Adrenal gland (tissue), 9 donors: ENCODE measurements at regions not wholly inside any gene's neighbourhood (a gene's known extent, or its start where the extent isn't known, plus 50 kb on each side); places are given as distances from the start of the nearest gene placed in this dataset.

Experiments used
- DNase-seq, 7 donors: peaks; one replicate each; pipeline ENCODE4 v3.0.0-alpha.2; 2019 to 2020
- H3K27ac ChIP-seq, 5 donors: fragments of 200-600 bp; sonication (generic) in 4 of 5; 1 replicate in 3 of 5; 2 replicates in 2 of 5; pipeline versions ENCODE4 v1.5.1 to v1.8.0; 2016 to 2020; ENCODE audit warnings: mild to moderate bottlenecking in 1 of 5
- H3K27me3 ChIP-seq: fragments of 200-600 bp; 2 replicates; pipeline ENCODE4 v1.8.0; 2021
- H3K36me3 ChIP-seq, 2 donors: fragments of 200-600 bp; replicated peaks in 1 of 2; 1 replicate in 1 of 2; 2 replicates in 1 of 2; pipeline versions ENCODE4 v1.5.1 to v1.8.0; 2018 to 2022
- H3K4me1 ChIP-seq, 2 donors: fragments of 200-600 bp; replicated peaks in 1 of 2; 1 replicate in 1 of 2; 2 replicates in 1 of 2; pipeline versions ENCODE4 v1.5.1 to v1.8.0; 2018 to 2021
- H3K4me3 ChIP-seq, 4 donors: fragments of 200-600 bp; sonication (generic) in 3 of 4; one replicate each; pipeline ENCODE4 v1.5.1; 2016 to 2018
- H3K9me3 ChIP-seq, 3 donors: fragments of 200-600 bp; sonication (generic) in 1 of 3; replicated peaks in 1 of 3; 1 replicate in 2 of 3; 2 replicates in 1 of 3; pipeline versions ENCODE4 v1.5.1 to v1.8.0; 2016 to 2021
- POLR2A ChIP-seq, 2 donors: fragments of 450-650 bp; IDR thresholded peaks; one replicate each; pipeline ENCODE4 v1.6.1; 2017; ENCODE audit warnings: antibody characterized with exemption in 2 of 2, mild to moderate bottlenecking in 2 of 2, moderate library complexity in 1 of 2
- WGBS, 4 donors: extraction: QIAGEN DNeasy Blood & Tissue Kit in 2 of 4; methylation state at CpG; one replicate each; pipeline versions ENCODE4 v1.1.5 to v1.1.7; 2013 to 2017; 5-methylcytosine and 5-hydroxymethylcytosine counted together
- intact Hi-C, 2 donors: fragments of 100-400 bp; cut with DNase I; formaldehyde crosslinking; loops; one replicate each; pipeline versions ENCODE4 v1.14.1 to v1.15.0; 2022 to 2023
- TF ChIP-seq, protein P1 (sequence below), 6 experiments: fragments of 450-650 bp in 4 of 6; fragments of 200-600 bp in 2 of 6; sonication (generic) in 1 of 6; IDR thresholded peaks; 1 replicate in 5 of 6; 2 replicates in 1 of 6; pipeline versions ENCODE4 v1.5.1 to v1.8.0; 2016 to 2021; ENCODE audit warnings: antibody characterized with exemption in 6 of 6, mild to moderate bottlenecking in 2 of 6, moderate library complexity in 1 of 6
- donor health status: healthy with polysubstance abuse.
- donor health status: Bipolar disorder and iron deficiency.
- donor health status: DM: yes; HTN: yes; CAD: no.
- donor health status: DM: no; HTN: no; CAD: no.
- donor health status: DM: no; HTN: no; CAD: no.

DNA sequence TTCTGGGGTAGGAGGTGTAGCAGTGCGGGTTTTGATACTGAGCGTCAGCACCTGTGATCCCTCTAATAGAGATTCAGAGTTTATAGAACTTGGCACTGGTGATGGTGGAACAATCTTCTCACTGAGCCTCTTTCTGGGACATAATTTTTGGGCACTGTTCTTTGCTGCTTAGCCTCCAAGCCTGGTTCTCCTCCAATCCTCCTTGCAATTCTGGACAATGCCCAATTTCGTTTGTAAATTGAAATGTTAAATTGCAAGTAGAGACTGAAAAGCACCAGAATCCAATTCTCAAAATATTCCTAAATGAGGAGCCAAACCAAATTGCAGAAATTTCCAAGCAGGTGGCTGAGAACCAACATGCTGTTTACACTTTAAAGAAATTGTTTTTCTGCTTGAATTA lies 149.8 kb upstream of the ABI3BP start:
- WGBS, 4 donors: 71 to 83% (median 77%) methylated on average over 3 of the region's 3 CpGs

DNA sequence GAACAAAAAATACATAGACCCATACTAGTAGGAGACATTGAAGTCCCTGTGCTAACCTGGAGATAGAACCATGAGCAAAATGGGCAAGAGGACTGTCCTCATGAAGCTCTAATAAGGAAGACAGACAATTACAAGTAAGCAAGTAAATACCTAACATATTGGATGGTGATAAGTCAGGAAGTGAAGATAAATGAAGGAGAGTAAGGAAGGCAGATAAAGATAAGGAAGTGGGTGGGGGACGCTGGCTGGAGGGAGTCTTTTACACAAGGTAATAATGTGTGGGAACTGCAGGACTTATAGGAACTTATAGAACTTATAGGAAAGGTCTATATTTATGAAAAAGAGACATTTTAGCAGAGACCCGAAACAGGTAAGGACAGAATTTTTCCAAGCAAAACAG lies 148.9 kb upstream of the ABI3BP start:
- Histone ChIP-seq H3K4me1 (no peaks in the 10 kb centered on the region), H3K36me3 (no peaks in the 10 kb centered on the region), H3K9me3 (no peaks in the 10 kb centered on the region), H3K4me3 (no peak overlapping the region), H3K27ac (no peak overlapping the region), H3K27me3 (no peaks in the 10 kb centered on the region)
- no peak for DNase-seq
- TF ChIP-seq POLR2A (IDR thresholded peaks at IDR 0.05): no peak
- TF ChIP-seq, protein P1, sequence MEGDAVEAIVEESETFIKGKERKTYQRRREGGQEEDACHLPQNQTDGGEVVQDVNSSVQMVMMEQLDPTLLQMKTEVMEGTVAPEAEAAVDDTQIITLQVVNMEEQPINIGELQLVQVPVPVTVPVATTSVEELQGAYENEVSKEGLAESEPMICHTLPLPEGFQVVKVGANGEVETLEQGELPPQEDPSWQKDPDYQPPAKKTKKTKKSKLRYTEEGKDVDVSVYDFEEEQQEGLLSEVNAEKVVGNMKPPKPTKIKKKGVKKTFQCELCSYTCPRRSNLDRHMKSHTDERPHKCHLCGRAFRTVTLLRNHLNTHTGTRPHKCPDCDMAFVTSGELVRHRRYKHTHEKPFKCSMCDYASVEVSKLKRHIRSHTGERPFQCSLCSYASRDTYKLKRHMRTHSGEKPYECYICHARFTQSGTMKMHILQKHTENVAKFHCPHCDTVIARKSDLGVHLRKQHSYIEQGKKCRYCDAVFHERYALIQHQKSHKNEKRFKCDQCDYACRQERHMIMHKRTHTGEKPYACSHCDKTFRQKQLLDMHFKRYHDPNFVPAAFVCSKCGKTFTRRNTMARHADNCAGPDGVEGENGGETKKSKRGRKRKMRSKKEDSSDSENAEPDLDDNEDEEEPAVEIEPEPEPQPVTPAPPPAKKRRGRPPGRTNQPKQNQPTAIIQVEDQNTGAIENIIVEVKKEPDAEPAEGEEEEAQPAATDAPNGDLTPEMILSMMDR (IDR thresholded peaks at IDR 0.05): no peak
- intact Hi-C loops: no loop called here
- WGBS, 4 donors: 63 to 70% (median 65%) methylated on average over 2 of the region's 2 CpGs

More for the DNA sequence above, 149.8 kb upstream of the ABI3BP start:
- H3K4me3 ChIP-seq: no peak overlapping the region
- H3K27ac ChIP-seq: no peak overlapping the region
- no peaks in the 10 kb centered on the region for H3K4me1 ChIP-seq
- intact Hi-C loops: no loop called here
- H3K9me3 ChIP-seq: no peaks in the 10 kb centered on the region
- H3K36me3 ChIP-seq: no peaks in the 10 kb centered on the region
- TF ChIP-seq POLR2A (IDR thresholded peaks at IDR 0.05): no peak
- no peak for DNase-seq
- no peaks in the 10 kb centered on the region for H3K27me3 ChIP-seq

DNA sequence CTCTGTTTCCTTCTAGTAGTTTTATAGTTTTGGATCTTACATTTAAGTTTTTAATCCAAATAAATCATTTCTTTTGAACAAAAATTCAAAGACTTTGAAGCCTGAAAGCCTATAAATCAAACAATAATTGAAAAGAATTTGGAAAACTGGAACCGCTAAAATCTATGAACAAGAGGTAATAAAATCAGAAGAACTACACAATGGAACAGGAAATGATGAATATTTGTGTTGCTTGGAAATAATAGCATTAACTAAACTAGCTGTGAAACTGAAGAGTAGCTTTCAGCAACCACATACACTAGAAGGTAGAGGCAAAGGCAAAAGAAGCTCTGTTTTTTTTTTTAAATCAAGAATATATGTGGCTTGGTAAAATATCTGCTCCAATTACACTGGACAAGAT lies 147.9 kb upstream of the ABI3BP start:
- Histone ChIP-seq H3K36me3 (no peaks in the 10 kb centered on the region), H3K9me3 (no peaks in the 10 kb centered on the region), H3K27me3 (no peaks in the 10 kb centered on the region), H3K4me3 (no peak overlapping the region), H3K27ac (no peak overlapping the region), H3K4me1 (no peaks in the 10 kb centered on the region)
- no peak for DNase-seq
- 76 to 87% (median 83%) methylated on average over 1 of the region's 1 CpG for WGBS, 4 donors
- TF ChIP-seq POLR2A (IDR thresholded peaks at IDR 0.05): no peak
- TF ChIP-seq, protein P1 (IDR thresholded peaks at IDR 0.05): no peak
- intact Hi-C loops: no loop called here

DNA sequence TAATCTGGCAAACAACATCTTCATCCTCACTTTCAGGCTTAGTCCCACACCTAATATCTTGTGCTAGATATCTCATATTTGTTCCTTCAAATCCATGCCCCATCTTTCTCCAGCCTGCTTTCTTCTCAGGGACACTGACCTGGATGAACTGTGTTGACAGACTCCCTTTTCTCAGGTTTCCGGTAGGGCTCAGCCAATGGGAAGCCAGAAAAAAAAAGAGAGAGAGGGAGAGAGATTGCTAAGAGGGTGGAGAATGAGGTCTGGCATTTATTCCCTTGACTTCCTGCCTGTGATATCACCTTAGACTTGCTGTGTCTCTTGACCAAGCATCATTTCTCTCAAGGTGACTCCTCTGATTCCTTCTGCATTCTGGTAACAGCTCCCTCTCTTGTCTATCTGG lies 145.6 kb upstream of the ABI3BP start:
- Histone ChIP-seq H3K36me3 (no peaks in the 10 kb centered on the region), H3K4me1 (no peaks in the 10 kb centered on the region), H3K9me3 (no peaks in the 10 kb centered on the region), H3K27me3 (no peaks in the 10 kb centered on the region), H3K27ac (no peak overlapping the region), H3K4me3 (no peak overlapping the region)
- no peak for DNase-seq
- TF ChIP-seq POLR2A (IDR thresholded peaks at IDR 0.05): no peak
- TF ChIP-seq, protein P1 (IDR thresholded peaks at IDR 0.05): no peak
- 69 to 86% (median 75%) methylated on average over 1 of the region's 1 CpG for WGBS, 4 donors
- intact Hi-C loops: no loop called here

DNA sequence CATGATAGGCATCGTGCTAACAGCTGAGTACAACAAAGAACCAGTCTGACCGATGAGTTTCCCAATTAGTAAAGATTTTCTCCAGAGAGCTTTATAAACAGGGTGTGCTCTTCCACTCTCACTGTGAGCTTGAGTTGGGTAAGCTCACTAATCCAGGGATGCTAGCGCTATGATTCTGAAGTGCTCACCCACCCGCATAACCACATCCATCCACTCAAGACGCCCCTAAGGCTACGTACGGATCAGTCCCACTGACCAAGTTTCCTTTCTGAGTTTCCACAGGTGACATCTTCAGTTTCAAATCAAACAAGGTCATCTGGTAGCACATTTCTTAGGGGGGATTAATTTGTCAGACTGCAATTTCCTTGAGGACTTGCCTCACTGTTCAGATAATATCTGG lies 141.1 kb upstream of the ABI3BP start:
- no peak for DNase-seq
- no peaks in the 10 kb centered on the region for H3K9me3 ChIP-seq
- H3K4me3 ChIP-seq: no peak overlapping the region
- TF ChIP-seq POLR2A (IDR thresholded peaks at IDR 0.05): no peak
- TF ChIP-seq, protein P1 (IDR thresholded peaks at IDR 0.05): no peak
- WGBS, 4 donors: 86 to 96% (median 93%) methylated on average over 7 of the region's 7 CpGs
- intact Hi-C loops: no loop called here
- H3K36me3 ChIP-seq: no peaks in the 10 kb centered on the region
- no peaks in the 10 kb centered on the region for H3K27me3 ChIP-seq
- no peak overlapping the region for H3K27ac ChIP-seq
- H3K4me1 ChIP-seq: no peaks in the 10 kb centered on the region
